Lung (tissue), 11 donors: ENCODE measurements at regions not wholly inside any gene's neighbourhood (a gene's known extent, or its start where the extent isn't known, plus 50 kb on each side); places are given as distances from the start of the nearest gene placed in this dataset.

Experiments
- ATAC-seq: fragments of 200-7000 bp; cut with Tn5 transposase; one replicate; pipeline ENCODE4 v1.9.1; 2020; ENCODE audit warnings: moderate number of reproducible peaks; ENCODE audit not compliant: insufficient read depth, low FRiP score
- DNase-seq, 3 donors: peaks; one replicate each; pipeline ENCODE4 v3.0.0-alpha.2; 2013 to 2017
- H3K27ac ChIP-seq, 2 donors: one replicate each; pipeline ENCODE4 v1.5.1; 2013; ENCODE audit warnings: mild to moderate bottlenecking in 2 of 2, moderate library complexity in 2 of 2, control low read depth in 1 of 2, inconsistent platforms in 1 of 2, low read depth in 1 of 2, low read length in 1 of 2
- H3K27me3 ChIP-seq, 3 donors: one replicate each; pipeline ENCODE4 v1.5.1; 2013; ENCODE audit warnings: low read length in 2 of 3; ENCODE audit not compliant: control insufficient read depth in 3 of 3, insufficient read depth in 3 of 3
- H3K36me3 ChIP-seq, 4 donors: one replicate each; pipeline ENCODE4 v1.5.1; 2013; ENCODE audit warnings: low read length in 4 of 4, mild to moderate bottlenecking in 1 of 4, moderate library complexity in 1 of 4; ENCODE audit not compliant: control insufficient read depth in 4 of 4, insufficient read depth in 4 of 4
- H3K4me1 ChIP-seq, 5 donors: one replicate each; pipeline ENCODE4 v1.5.1; 2013; ENCODE audit warnings: low read length in 5 of 5, mild to moderate bottlenecking in 2 of 5, moderate library complexity in 1 of 5; ENCODE audit not compliant: control insufficient read depth in 5 of 5, insufficient read depth in 5 of 5
- H3K4me3 ChIP-seq: one replicate; pipeline ENCODE4 v1.5.1; 2013; ENCODE audit warnings: mild to moderate bottlenecking, control low read depth, moderate library complexity
- H3K9ac ChIP-seq, 2 donors: one replicate each; pipeline ENCODE4 v1.5.1; 2013; ENCODE audit warnings: low read length in 2 of 2, control low read depth in 1 of 2; ENCODE audit not compliant: insufficient read depth in 1 of 2
- H3K9me3 ChIP-seq, 4 donors: one replicate each; pipeline ENCODE4 v1.5.1; 2013; ENCODE audit warnings: low read length in 3 of 4, mild to moderate bottlenecking in 1 of 4, moderate library complexity in 1 of 4; ENCODE audit not compliant: control insufficient read depth in 4 of 4, insufficient read depth in 3 of 4
- WGBS, 2 donors: extraction: QIAGEN DNeasy Blood & Tissue Kit; methylation state at CpG; one replicate each; pipeline ENCODE4 v1.1.7; 2013; 5-methylcytosine and 5-hydroxymethylcytosine counted together
- TF ChIP-seq, protein P1 (sequence below): IDR thresholded peaks from 2 replicates; pipeline ENCODE4 v1.5.1; 2012; ENCODE audit warnings: mild to moderate bottlenecking; ENCODE audit errors: control extremely low read depth, extremely low read depth
- donor health status: control.
- donor health status: control.
- donor health status: Bipolar disorder and iron deficiency.
- donor health status: healthy.
- donor health status: DM: yes; HTN: yes; CAD: no.

DNA sequence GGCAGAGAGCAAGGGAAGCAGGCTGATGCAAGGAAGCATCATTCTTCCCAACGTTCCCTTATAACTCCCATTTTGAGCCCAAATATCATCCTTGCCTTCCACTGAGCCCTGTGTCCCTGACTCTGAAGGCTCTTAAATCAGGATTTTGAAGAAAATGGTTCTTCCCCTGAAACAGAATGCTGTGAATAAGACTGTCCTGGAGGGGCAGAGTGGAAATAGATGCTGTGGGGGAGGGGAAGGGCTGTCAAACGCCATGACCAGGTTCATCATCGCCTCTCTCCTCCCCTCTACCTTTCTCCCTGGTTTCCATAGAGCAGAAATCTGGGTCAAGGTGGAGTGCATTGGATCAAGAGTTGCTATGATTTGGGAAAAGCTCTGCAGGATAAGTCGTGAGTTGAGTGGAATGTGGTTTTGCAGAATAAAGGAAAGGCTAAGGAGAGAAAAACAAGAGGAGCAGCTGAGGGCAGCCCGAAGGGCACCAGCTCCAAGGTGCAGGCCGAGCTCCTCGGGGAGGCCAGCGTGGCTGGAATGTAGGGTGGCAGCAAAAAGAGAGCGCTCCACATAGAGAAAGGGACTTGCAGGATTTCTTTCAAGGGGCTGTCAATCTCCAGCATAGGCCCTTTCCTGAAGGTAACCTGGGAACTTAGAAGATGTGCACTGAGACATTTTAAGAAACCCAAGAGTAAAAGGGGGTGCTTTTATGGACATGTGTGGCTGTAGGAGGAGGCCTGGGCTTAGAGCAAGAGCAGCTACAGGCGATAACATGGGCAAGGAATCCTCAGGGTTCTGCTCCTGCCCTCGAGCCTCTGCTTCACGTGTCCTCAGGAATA is 120.8 kb upstream of the CDYL start:
- Histone ChIP-seq H3K27ac (no peak overlapping the region), H3K27me3 (peaks cover 0 to 2% (median 0%) of the 10 kb centered on the region in 3 donors), H3K9me3 (peaks cover 0 to 2% (median 0%) of the 10 kb centered on the region in 4 donors), H3K36me3 (no peaks in the 10 kb centered on the region), H3K4me1 (peaks cover 0 to 1% (median 0%) of the 10 kb centered on the region in 5 donors), H3K4me3 (no peak overlapping the region), H3K9ac (no peak overlapping the region)
- DNase-seq: no peak
- ATAC-seq: no peak
- TF ChIP-seq, protein P1, sequence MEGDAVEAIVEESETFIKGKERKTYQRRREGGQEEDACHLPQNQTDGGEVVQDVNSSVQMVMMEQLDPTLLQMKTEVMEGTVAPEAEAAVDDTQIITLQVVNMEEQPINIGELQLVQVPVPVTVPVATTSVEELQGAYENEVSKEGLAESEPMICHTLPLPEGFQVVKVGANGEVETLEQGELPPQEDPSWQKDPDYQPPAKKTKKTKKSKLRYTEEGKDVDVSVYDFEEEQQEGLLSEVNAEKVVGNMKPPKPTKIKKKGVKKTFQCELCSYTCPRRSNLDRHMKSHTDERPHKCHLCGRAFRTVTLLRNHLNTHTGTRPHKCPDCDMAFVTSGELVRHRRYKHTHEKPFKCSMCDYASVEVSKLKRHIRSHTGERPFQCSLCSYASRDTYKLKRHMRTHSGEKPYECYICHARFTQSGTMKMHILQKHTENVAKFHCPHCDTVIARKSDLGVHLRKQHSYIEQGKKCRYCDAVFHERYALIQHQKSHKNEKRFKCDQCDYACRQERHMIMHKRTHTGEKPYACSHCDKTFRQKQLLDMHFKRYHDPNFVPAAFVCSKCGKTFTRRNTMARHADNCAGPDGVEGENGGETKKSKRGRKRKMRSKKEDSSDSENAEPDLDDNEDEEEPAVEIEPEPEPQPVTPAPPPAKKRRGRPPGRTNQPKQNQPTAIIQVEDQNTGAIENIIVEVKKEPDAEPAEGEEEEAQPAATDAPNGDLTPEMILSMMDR: no peak
- WGBS, 2 donors: 61 to 77% methylated on average over 12 of the region's 12 CpGs

DNA sequence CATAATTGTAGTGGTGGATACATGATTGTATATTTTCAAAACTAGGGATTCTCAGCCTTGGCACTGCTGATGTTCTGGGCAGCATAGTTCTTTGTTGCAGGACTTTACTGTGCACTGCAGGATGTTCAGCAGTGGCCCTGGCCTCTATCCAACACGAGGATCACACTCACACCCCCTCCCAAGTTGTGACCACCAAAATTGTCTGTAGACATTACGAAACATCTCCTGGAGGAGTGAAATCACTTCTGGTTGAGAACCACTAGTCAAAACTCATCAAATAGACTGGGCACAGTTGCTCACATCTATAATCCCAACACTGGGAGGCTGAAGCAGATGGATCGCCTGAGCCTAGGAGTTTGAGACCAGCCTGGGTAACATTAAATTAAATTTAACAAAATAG is 123.1 kb upstream of the CDYL start:
- no peaks in the 10 kb centered on the region for H3K9me3 ChIP-seq
- no peak overlapping the region for H3K9ac ChIP-seq
- TF ChIP-seq, protein P1: no peak
- no peak for ATAC-seq
- no peaks in the 10 kb centered on the region for H3K36me3 ChIP-seq
- peaks cover 0 to 1% (median 0%) of the 10 kb centered on the region in 5 donors for H3K4me1 ChIP-seq
- H3K27ac ChIP-seq: no peak overlapping the region
- H3K4me3 ChIP-seq: no peak overlapping the region
- peaks cover 0 to 2% (median 0%) of the 10 kb centered on the region in 3 donors for H3K27me3 ChIP-seq
- no peak for DNase-seq
- 59 to 67% methylated on average over 3 of the region's 3 CpGs for WGBS, 2 donors

DNA sequence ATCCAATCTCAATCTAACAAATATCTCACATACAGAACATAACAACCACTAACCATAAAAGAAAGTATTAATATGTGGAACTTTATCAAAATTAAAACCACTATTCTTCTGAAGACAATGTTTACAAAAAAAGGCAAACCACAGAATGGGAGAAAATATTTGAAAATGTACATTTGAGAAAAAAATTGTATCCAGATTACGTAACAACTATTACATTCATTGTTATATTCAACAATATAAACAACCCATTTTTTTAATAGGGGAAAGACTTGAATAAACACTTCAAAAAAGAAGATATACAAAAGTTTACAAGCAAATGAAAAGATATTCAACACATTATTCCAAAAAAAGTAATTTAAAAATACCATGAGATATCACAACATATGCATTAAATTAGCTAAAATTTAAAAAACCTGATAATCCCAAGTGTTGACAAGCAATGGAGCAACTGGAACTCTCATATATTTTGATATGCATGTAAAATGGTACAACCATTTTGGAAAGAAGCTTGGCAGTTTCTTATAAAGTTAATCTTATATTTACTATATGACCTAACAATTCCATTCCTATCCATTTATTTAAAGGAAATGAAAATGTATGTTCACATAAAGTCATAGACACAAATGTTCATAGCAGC is 124.3 kb upstream of the CDYL start:
- WGBS, 2 donors: 0 to 95% methylated on average over 1 of the region's 1 CpG
- Histone ChIP-seq H3K4me1 (peaks cover 0 to 8% (median 4%) of the 10 kb centered on the region in 5 donors), H3K4me3 (no peak overlapping the region), H3K36me3 (no peaks in the 10 kb centered on the region), H3K9ac (no peak overlapping the region), H3K27ac (no peak overlapping the region), H3K27me3 (peaks cover 0 to 2% (median 0%) of the 10 kb centered on the region in 3 donors), H3K9me3 (no peaks in the 10 kb centered on the region)
- TF ChIP-seq, protein P1: no peak
- DNase-seq: no peak
- no peak for ATAC-seq
